Body of pancreas (tissue), 4 donors: ENCODE measurements at regions not wholly inside any gene's neighbourhood (a gene's known extent, or its start where the extent isn't known, plus 50 kb on each side); places are given as distances from the start of the nearest gene placed in this dataset.

Source experiments
- ATAC-seq: fragments of 150-250 bp; one replicate; pipeline ENCODE4 v1.9.1; 2016
- DNase-seq, 4 donors: peaks; one replicate each; pipeline ENCODE4 v3.0.0-alpha.2; 2019
- H3K27ac ChIP-seq, 4 donors: fragments of 200-600 bp; sonication (generic); 1 replicate in 3 of 4; 2 replicates in 1 of 4; pipeline versions ENCODE4 v1.5.1 to v1.6.1; 2016 to 2019; ENCODE audit warnings: mild to moderate bottlenecking in 1 of 4, mixed read lengths in 1 of 4, moderate library complexity in 1 of 4
- H3K27me3 ChIP-seq, 2 donors: fragments of 200-600 bp; sonication (generic); one replicate each; pipeline ENCODE4 v1.6.0; 2016; ENCODE audit warnings: mild to moderate bottlenecking in 1 of 2
- H3K36me3 ChIP-seq, 2 donors: fragments of 200-600 bp; sonication (generic); replicated peaks in 1 of 2; 2 replicates each; pipeline ENCODE4 v1.5.1; 2016; ENCODE audit warnings: low read depth in 2 of 2; ENCODE audit not compliant: insufficient read depth in 1 of 2
- H3K4me1 ChIP-seq: fragments of 200-600 bp; sonication (generic); one replicate; pipeline ENCODE4 v1.6.0; 2016
- H3K4me3 ChIP-seq, 2 donors: fragments of 200-600 bp; sonication (generic); 1 replicate in 1 of 2; 2 replicates in 1 of 2; pipeline ENCODE4 v1.5.1; 2016 to 2019
- H3K9me3 ChIP-seq, 3 donors: fragments of 200-600 bp; sonication (generic); 1 replicate in 2 of 3; 2 replicates in 1 of 3; pipeline ENCODE4 v1.5.1; 2016
- POLR2A ChIP-seq, 3 donors: fragments of 450-650 bp; IDR thresholded peaks; one replicate each; pipeline ENCODE4 v1.6.1; 2016; ENCODE audit warnings: antibody characterized with exemption in 3 of 3, mild to moderate bottlenecking in 2 of 3
- WGBS, 2 donors: methylation state at CpG; one replicate each; pipeline ENCODE4 v1.1.5; 2017; 5-methylcytosine and 5-hydroxymethylcytosine counted together
- intact Hi-C: fragments of 100-400 bp; cut with DNase I; formaldehyde crosslinking; loops from one replicate; pipeline ENCODE4 v1.15.1; 2023
- TF ChIP-seq, protein P1 (sequence below), 7 experiments: fragments of 450-650 bp in 4 of 7; fragments of 200-600 bp in 3 of 7; sonication (generic) in 3 of 7; IDR thresholded peaks; one replicate each; pipeline ENCODE4 v1.5.1; 2016 to 2019; ENCODE audit warnings: antibody characterized with exemption in 7 of 7

DNA sequence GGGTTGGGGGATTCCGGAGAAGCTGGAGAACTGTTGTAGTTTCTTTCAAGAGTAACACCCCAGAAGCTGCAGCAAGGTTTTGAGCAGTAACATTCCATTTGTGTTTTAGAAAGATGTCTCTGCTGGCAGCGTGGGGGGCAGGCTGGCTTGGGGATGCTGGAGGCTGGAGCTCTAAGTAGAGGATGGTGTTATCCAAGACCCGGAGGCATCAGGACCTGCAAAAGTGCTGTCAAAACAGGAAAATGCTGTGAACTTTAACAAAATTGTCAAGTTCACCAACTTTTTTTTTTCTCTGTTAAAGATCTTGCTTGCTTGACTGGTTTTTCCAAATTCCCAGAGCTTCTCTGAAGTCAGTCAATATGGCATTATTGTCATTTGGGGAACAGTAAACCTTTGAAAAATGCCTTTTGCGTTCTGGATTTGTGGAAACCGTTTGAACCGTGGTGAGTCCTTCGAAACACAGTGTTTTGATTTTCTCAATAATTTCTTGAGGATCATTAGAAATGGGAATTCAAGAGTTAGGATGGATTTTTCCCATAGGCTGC is 189.6 kb upstream of the NLRP1 start:
- Histone ChIP-seq H3K36me3 (no peaks in the 10 kb centered on the region), H3K27ac (no peak overlapping the region), H3K27me3 (no peaks in the 10 kb centered on the region), H3K4me1 (no peaks in the 10 kb centered on the region), H3K9me3 (no peaks in the 10 kb centered on the region), H3K4me3 (no peak overlapping the region)
- intact Hi-C loops: no loop called here
- 32 to 33% methylated on average over 7 of the region's 7 CpGs for WGBS, 2 donors
- ATAC-seq: no peak
- no peak for DNase-seq
- no peak for TF ChIP-seq POLR2A (IDR thresholded peaks at IDR 0.05)
- TF ChIP-seq, protein P1, sequence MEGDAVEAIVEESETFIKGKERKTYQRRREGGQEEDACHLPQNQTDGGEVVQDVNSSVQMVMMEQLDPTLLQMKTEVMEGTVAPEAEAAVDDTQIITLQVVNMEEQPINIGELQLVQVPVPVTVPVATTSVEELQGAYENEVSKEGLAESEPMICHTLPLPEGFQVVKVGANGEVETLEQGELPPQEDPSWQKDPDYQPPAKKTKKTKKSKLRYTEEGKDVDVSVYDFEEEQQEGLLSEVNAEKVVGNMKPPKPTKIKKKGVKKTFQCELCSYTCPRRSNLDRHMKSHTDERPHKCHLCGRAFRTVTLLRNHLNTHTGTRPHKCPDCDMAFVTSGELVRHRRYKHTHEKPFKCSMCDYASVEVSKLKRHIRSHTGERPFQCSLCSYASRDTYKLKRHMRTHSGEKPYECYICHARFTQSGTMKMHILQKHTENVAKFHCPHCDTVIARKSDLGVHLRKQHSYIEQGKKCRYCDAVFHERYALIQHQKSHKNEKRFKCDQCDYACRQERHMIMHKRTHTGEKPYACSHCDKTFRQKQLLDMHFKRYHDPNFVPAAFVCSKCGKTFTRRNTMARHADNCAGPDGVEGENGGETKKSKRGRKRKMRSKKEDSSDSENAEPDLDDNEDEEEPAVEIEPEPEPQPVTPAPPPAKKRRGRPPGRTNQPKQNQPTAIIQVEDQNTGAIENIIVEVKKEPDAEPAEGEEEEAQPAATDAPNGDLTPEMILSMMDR (IDR thresholded peaks at IDR 0.05): no peak

DNA sequence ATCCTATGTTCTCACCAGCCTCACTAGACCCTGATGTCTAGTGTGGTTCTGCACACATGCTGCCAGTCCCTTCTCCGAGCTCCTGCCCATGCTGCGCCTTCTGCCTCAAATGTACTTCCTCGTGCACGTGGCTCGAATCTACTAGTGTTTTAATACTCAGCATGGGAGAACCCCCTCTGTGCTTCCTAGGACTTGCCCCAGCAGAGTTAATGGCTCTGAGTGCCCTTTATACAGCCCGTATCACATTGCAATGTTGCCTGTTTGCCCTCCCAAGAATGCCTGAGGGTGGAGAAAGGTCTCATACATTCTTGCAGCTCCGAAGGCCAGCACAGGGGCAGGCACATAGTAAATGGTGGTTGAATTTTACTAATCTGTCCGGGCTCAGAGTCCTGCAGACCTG is 190.8 kb upstream of the NLRP1 start:
- Histone ChIP-seq H3K4me1 (no peaks in the 10 kb centered on the region), H3K27me3 (no peaks in the 10 kb centered on the region), H3K4me3 (no peak overlapping the region), H3K9me3 (no peaks in the 10 kb centered on the region), H3K36me3 (no peaks in the 10 kb centered on the region), H3K27ac (no peak overlapping the region)
- intact Hi-C loops: no loop called here
- TF ChIP-seq, protein P1 (IDR thresholded peaks at IDR 0.05): no peak
- no peak for TF ChIP-seq POLR2A (IDR thresholded peaks at IDR 0.05)
- WGBS, 2 donors: 34 to 46% methylated on average over 8 of the region's 8 CpGs
- DNase-seq: no peak
- no peak for ATAC-seq

DNA sequence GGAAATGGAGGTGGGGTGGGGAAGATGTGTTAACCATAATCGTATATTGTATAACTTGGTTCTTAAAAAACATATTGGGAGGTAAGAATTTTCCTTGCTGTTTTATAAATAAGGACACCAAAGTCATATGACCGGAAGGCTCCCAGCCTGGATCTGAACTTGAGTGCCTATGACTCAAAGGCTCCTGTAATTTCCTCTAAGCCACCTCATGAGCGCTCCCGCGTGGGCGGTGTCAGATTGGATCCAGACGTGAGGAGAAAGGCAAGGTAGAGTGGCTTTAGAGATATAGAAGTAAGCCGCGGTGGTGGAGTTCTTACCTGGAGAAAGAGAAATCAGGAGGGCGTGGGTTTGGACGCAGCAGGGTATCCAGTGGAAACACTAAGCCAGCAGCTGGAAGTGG is 196.2 kb upstream of the NLRP1 start:
- H3K36me3 ChIP-seq: no peaks in the 10 kb centered on the region
- H3K27me3 ChIP-seq: no peaks in the 10 kb centered on the region
- no peak overlapping the region for H3K27ac ChIP-seq
- ATAC-seq (no peak), DNase-seq (no peak)
- 68 to 69% methylated on average over 11 of the region's 11 CpGs for WGBS, 2 donors
- no peak overlapping the region for H3K4me3 ChIP-seq
- intact Hi-C loops: no loop called here
- peaks cover 0 to 11% (median 0%) of the 10 kb centered on the region in 3 donors for H3K9me3 ChIP-seq
- H3K4me1 ChIP-seq: no peaks in the 10 kb centered on the region
- TF ChIP-seq POLR2A (IDR thresholded peaks at IDR 0.05): no peak
- TF ChIP-seq, protein P1 (IDR thresholded peaks at IDR 0.05): no peak

DNA sequence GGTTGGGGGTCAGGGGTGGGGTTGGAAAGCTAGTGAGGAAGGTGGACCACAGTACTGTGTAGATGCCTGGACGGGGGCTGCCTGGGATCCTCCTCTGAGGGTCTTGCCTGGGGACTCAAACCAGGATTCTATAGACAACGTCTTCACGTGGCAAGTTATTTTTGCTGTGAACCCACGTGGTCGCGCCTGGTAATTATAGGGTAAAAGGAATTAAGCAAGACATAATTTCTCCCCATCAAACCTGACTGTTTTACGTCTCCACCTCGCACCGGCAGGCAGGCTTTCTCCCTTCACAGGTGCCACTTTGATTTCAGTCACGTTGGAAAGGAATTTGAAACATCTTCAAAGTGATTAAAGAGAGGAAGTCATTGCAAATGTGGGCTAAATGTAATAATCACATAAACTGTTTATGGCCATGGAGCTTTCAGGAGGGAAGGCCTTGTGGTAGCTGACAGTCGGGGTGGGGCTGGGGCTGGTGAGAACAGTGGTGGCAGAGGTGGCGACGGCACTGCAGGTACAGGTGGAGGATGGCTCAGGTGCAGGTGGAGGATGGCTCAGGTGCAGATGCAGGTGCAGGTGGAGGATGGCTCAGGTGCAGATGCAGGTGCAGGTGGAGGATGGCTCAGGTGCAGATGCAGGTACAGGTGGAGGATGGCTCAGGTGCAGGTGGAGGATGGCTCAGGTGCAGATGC is 197.1 kb upstream of the NLRP1 start:
- DNase-seq: no peak
- 43 to 52% methylated on average over 13 of the region's 13 CpGs for WGBS, 2 donors
- H3K27me3 ChIP-seq: no peaks in the 10 kb centered on the region
- H3K4me3 ChIP-seq: no peak overlapping the region
- H3K27ac ChIP-seq: no peak overlapping the region
- H3K4me1 ChIP-seq: no peaks in the 10 kb centered on the region
- H3K36me3 ChIP-seq: no peaks in the 10 kb centered on the region
- peaks cover 0 to 11% (median 0%) of the 10 kb centered on the region in 3 donors for H3K9me3 ChIP-seq
- ATAC-seq: no peak
- intact Hi-C loops: no loop called here
- TF ChIP-seq POLR2A (IDR thresholded peaks at IDR 0.05): no peak
- TF ChIP-seq, protein P1 (IDR thresholded peaks at IDR 0.05): no peak

DNA sequence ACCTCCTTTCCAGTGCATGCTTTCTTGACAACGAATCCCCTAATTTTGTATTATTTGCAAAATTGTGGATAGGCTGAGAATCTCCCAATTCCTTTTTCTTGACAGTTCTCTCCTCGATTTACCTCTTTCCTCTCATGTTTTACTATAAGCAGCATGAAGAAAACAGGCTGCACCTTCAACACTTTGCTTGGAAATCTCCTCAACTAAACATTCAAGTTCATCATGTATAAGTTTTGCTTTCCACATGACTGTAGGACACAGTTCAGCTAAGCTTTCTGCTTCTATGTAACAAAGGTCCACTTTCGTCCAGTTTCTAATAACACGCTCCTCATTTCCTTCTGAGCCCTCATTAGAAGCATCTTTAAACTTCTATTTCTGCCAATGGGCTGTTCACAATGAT is 199.0 kb upstream of the NLRP1 start:
- DNase-seq: no peak
- H3K27ac ChIP-seq: no peak overlapping the region
- TF ChIP-seq POLR2A (IDR thresholded peaks at IDR 0.05): no peak
- TF ChIP-seq, protein P1 (IDR thresholded peaks at IDR 0.05): no peak
- H3K27me3 ChIP-seq: no peaks in the 10 kb centered on the region
- WGBS, 2 donors: 61 to 66% methylated on average over 4 of the region's 4 CpGs
- intact Hi-C loops: no loop called here
- H3K4me1 ChIP-seq: no peaks in the 10 kb centered on the region
- peaks cover 0 to 11% (median 0%) of the 10 kb centered on the region in 3 donors for H3K9me3 ChIP-seq
- no peaks in the 10 kb centered on the region for H3K36me3 ChIP-seq
- ATAC-seq: no peak
- no peak overlapping the region for H3K4me3 ChIP-seq
